Activated CD8-positive, alpha-beta memory T cell treated with anti-CD3 and anti-CD28 coated beads, Interleukin-2, amount 50 U/mL, for 1 hour (primary cell): ENCODE measurements at regions not wholly inside any gene's neighbourhood (a gene's known extent, or its start where the extent isn't known, plus 50 kb on each side); places are given as distances from the start of the nearest gene placed in this dataset.

Experiments
- DNase-seq: peaks from one replicate; pipeline ENCODE4 v3.0.0-alpha.2; 2020; ENCODE audit errors: extremely low read depth

GRCh38 chr6:169837529-169838250, 86.3 kb downstream of the ERMARD start:
- no peak for DNase-seq

GRCh38 chr6:169833258-169833794, 81.9 kb downstream of the ERMARD start:
- no peak for DNase-seq

GRCh38 chr6:169832247-169832948, 81.0 kb downstream of the ERMARD start:
- DNase-seq: no peak

GRCh38 chr6:169831450-169832246, 80.2 kb downstream of the ERMARD start:
- peak; percentile 16 for DNase-seq
